HL-60 (cell line): ENCODE measurements at regions not wholly inside any gene's neighbourhood (a gene's known extent, or its start where the extent isn't known, plus 50 kb on each side); places are given as distances from the start of the nearest gene placed in this dataset.

Source experiments
- DNase-seq, 2 experiments: peaks; one replicate each; pipeline ENCODE4 v3.0.0-alpha.2; 2010 to 2020; ENCODE audit warnings: low read depth in 1 of 2, low spot score in 1 of 2
- H3K27ac ChIP-seq: fragments of 250-450 bp; sonication (Bioruptor Pico); replicated peaks from 2 replicates; pipeline ENCODE4 v1.5.1; 2020; ENCODE audit warnings: mild to moderate bottlenecking, moderate library complexity
- H3K27me3 ChIP-seq: fragments of 250-450 bp; sonication (Bioruptor Pico); 2 replicates; pipeline ENCODE4 v1.5.1; 2021; ENCODE audit warnings: mild to moderate bottlenecking, moderate library complexity; ENCODE audit not compliant: insufficient read depth, poor library complexity, severe bottlenecking
- H3K4me3 ChIP-seq: replicated peaks from 2 replicates; pipeline ENCODE4 v1.5.1; 2011; ENCODE audit warnings: mild to moderate bottlenecking, control low read depth, low read length; ENCODE audit not compliant: insufficient read depth
- GABPA ChIP-seq: IDR thresholded peaks from 2 replicates; pipeline ENCODE4 v1.6.1; 2012; ENCODE audit warnings: low read depth
- POLR2AphosphoS5 ChIP-seq: IDR thresholded peaks from 2 replicates; pipeline ENCODE4 v1.6.1; 2012; ENCODE audit warnings: low read depth
- SPI1 ChIP-seq: IDR thresholded peaks from 2 replicates; pipeline ENCODE4 v1.6.1; 2012; ENCODE audit warnings: low read depth, mild to moderate bottlenecking, borderline replicate concordance
- TF ChIP-seq, protein P1 (sequence below): IDR thresholded peaks from 2 replicates; pipeline ENCODE4 v1.6.1; 2012; ENCODE audit warnings: low read depth; ENCODE audit not compliant: insufficient replicate concordance
- TF ChIP-seq, protein P2 (sequence below): IDR thresholded peaks from one replicate; pipeline ENCODE4 v1.5.1; 2011; ENCODE audit warnings: low read length, control low read depth, inconsistent platforms; ENCODE audit not compliant: insufficient read depth

DNA sequence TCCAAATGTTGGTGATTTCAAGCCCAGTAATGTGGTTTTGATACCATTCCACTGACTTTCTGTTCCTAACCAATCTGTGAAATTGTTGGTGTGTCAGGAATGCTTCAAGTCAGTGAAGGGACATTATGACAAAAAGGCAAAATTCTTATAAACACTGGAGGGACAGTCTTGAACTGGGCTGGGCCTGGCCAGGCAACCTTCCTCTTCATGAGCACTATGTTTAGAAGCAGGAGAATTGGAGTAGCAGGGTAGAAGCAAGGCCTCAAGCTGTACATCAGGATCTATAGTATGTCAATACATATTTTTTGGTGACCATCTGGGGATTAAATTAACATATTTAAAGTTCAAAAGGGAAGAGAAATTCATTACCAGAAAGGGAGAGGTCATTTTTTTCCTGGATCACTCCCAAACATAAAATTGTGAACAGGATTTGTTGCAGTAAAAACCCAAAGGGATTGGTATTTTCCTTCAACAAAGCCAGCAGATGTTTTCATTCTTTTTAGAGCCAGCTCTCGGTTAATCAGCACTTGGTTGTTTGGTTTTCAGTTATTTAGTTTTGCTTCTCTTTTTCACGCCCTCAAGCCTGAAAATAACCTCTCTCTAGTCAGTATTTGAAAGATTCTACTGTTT is 77.9 kb upstream of the PIK3R1 start:
- DNase-seq = no peak
- H3K27me3 ChIP-seq = no peaks in the 10 kb centered on the region
- TF ChIP-seq SPI1 = no peak
- TF ChIP-seq, protein P1, sequence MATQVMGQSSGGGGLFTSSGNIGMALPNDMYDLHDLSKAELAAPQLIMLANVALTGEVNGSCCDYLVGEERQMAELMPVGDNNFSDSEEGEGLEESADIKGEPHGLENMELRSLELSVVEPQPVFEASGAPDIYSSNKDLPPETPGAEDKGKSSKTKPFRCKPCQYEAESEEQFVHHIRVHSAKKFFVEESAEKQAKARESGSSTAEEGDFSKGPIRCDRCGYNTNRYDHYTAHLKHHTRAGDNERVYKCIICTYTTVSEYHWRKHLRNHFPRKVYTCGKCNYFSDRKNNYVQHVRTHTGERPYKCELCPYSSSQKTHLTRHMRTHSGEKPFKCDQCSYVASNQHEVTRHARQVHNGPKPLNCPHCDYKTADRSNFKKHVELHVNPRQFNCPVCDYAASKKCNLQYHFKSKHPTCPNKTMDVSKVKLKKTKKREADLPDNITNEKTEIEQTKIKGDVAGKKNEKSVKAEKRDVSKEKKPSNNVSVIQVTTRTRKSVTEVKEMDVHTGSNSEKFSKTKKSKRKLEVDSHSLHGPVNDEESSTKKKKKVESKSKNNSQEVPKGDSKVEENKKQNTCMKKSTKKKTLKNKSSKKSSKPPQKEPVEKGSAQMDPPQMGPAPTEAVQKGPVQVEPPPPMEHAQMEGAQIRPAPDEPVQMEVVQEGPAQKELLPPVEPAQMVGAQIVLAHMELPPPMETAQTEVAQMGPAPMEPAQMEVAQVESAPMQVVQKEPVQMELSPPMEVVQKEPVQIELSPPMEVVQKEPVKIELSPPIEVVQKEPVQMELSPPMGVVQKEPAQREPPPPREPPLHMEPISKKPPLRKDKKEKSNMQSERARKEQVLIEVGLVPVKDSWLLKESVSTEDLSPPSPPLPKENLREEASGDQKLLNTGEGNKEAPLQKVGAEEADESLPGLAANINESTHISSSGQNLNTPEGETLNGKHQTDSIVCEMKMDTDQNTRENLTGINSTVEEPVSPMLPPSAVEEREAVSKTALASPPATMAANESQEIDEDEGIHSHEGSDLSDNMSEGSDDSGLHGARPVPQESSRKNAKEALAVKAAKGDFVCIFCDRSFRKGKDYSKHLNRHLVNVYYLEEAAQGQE = no peak
- no peak for TF ChIP-seq GABPA
- TF ChIP-seq POLR2AphosphoS5 = no peak
- TF ChIP-seq, protein P2, sequence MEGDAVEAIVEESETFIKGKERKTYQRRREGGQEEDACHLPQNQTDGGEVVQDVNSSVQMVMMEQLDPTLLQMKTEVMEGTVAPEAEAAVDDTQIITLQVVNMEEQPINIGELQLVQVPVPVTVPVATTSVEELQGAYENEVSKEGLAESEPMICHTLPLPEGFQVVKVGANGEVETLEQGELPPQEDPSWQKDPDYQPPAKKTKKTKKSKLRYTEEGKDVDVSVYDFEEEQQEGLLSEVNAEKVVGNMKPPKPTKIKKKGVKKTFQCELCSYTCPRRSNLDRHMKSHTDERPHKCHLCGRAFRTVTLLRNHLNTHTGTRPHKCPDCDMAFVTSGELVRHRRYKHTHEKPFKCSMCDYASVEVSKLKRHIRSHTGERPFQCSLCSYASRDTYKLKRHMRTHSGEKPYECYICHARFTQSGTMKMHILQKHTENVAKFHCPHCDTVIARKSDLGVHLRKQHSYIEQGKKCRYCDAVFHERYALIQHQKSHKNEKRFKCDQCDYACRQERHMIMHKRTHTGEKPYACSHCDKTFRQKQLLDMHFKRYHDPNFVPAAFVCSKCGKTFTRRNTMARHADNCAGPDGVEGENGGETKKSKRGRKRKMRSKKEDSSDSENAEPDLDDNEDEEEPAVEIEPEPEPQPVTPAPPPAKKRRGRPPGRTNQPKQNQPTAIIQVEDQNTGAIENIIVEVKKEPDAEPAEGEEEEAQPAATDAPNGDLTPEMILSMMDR = no peak
- no peak overlapping the region for H3K27ac ChIP-seq
- H3K4me3 ChIP-seq = no peak overlapping the region

DNA sequence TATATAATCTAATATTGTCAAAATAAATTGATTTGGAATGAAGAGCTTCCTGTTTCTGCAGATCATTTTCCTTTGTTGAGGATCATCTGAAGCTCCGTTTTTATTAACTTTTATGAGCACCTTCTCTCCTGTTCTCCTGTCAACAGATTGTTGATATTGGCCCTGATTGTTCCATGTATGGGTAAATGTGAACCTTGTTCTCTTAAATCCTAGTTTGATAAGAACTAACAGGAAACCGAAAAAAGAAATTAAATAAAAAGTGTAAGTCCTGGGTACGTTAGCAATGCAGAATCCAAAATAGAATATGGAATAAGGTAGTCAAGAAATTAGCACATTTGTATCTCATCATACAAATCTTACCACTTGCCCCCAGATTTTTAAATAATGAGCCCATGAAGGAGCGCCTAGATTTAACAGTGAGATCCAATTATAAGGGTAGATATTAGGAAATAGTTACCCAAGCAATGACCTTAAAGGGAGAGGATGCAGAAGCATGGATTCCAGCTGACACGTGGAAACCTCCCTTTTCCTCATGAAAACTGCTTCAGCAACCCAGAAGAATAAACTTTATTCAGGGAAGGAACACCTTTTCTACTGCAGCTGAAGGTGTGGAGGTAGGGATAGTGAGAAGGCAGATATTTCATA is 80.8 kb upstream of the PIK3R1 start:
- TF ChIP-seq GABPA = no peak
- TF ChIP-seq POLR2AphosphoS5 = no peak
- no peak for TF ChIP-seq SPI1
- TF ChIP-seq, protein P1 = no peak
- TF ChIP-seq, protein P2 = no peak
- Histone ChIP-seq H3K27me3 (no peaks in the 10 kb centered on the region), H3K27ac (no peak overlapping the region)

DNA sequence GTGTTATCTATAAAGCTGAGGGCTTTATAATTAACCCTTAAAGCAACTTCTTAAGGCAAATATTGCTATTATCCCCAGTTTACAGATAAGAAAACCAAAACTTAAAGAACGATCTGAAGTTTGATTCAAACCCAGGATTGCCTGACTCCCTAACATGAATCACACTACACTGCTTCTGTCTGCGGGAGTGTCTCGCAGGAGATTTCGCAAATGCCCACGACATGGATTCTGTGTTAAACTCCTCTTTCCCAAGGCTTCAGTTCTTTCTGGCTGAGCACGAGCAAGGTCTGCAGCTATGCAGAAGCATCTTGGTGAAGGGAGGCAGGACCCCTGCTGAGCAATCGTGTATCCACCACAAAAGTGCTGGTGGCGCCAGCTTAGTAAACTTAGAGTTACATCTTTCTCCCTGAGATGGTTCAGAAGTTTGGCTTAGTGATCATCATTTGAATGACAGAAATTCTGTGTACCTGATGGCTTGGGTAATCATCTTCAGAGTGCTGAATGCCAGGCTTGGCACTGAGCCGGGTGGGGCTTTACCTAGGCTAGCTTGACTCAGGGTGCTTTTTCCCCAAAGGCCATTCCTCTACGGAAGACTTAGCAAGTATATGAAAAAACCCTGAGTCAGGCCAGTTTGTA is 81.4 kb upstream of the PIK3R1 start:
- no peak for DNase-seq
- H3K27ac ChIP-seq = no peak overlapping the region
- TF ChIP-seq, protein P2 = no peak
- TF ChIP-seq, protein P1 = no peak
- TF ChIP-seq GABPA (no peak), SPI1 (no peak), POLR2AphosphoS5 (no peak)
- H3K27me3 ChIP-seq = no peaks in the 10 kb centered on the region
- no peak overlapping the region for H3K4me3 ChIP-seq

More for the DNA sequence above, 80.8 kb upstream of the PIK3R1 start:
- H3K4me3 ChIP-seq = no peak overlapping the region
- no peak for DNase-seq
